OCI-LY1 (cell line): ENCODE measurements at regions not wholly inside any gene's neighbourhood (a gene's known extent, or its start where the extent isn't known, plus 50 kb on each side); places are given as distances from the start of the nearest gene placed in this dataset.

ENCODE experiments used
- CTCF ChIP-seq: fragments of 200-600 bp; sonication (generic), shearing (Covaris generic); IDR thresholded peaks from 2 replicates; pipeline ENCODE4 v1.5.1; 2017; ENCODE audit warnings: mild to moderate bottlenecking, antibody characterized with exemption, low read length, moderate library complexity, mixed read lengths
- EZH2 ChIP-seq: fragments of 200-600 bp; sonication (generic), shearing (Covaris generic); IDR thresholded peaks from 2 replicates; pipeline ENCODE4 v1.8.0; 2017; ENCODE audit warnings: borderline replicate concordance, mixed run types, mild to moderate bottlenecking, antibody characterized with exemption, low read length, moderate library complexity, mixed read lengths

- TF ChIP-seq CTCF (no peak), EZH2 (no peak)
These were observed 1295.1 kb downstream of the EPHA7 start for GRCh38 chr6:92124200-92124651.
